ENCODE measurements at regions not wholly inside any gene's neighbourhood (a gene's known extent, or its start where the extent isn't known, plus 50 kb on each side); places are given as distances from the start of the nearest gene placed in this dataset.
"Not testable (repeated sequence)": the region's sequence is repeated elsewhere in the genome, so short reads cannot be mapped to it uniquely, and the experiment has no call there.

GRCh38 chr1:217137210-217137881 lies 414.1 kb upstream of the ESRRG start:
- DNase-seq (ENCODE audit: low spot score): peak; percentile 29

- peak; percentile 4 for DNase-seq (ENCODE audit: low spot score)
These were observed 413.6 kb upstream of the ESRRG start for GRCh38 chr1:217136895-217137205.

DNA sequence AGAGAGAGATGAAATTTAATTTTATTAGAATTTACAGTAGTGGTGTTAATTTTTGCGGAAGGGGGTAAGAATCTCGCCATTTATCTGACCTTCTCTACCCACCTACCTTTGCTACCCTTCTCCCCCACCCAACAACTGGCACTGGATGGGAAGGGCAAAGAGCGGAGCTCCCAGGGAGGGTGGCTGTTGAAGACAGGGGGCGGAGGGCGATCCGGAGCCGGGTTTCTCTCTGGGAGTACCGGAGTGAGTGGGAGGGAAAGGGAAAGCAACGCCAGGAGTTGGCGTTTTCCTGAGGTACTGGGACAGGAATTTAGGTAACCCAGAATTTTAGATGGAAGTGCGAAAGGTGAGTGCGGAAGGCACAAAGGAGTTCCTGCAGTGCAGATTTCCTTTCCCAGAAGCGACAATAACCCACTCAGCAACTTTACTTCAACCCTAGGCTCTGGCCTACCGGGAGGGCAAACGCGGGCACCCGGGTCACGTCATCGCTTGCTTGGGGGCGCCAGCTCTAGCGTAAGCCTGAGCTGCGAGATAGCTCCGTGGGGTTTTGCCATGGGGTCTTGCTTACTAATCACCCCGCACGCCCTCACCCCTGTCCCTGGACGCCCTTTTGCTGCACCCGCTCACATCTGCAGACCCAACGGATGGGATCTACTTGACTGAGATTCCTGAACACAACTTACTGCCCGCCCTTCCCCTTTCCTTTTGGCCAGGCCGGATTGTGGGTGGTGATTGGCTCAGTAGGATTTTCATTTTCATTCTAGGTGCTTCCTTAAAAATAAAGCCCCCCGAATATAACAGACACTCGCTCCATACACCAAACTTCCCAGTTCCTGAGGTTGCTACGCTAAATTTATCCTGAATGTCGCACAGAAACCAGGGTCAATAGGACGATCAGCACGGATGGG lies 413.0 kb upstream of the ESRRG start:
- DNase-seq (ENCODE audit: low spot score): peak; percentile 20

DNA sequence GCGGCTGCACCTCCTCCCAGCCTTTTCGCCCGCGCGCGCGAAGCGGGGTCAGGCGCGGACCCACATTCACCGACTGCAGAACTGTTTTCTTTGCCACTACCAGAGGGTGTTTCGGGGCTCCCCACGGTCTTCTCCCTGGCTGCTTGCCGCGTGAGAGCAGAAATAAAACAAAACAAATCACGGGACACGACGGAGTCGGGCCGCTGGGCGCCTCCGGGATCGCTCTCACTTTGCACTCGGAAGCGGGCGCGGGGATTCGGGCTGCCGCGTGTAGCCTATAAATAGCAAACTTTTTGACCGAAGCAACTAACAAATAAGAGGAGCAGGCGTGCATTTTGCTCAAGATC lies 412.3 kb upstream of the ESRRG start:
- DNase-seq (ENCODE audit: low spot score): no peak

DNA sequence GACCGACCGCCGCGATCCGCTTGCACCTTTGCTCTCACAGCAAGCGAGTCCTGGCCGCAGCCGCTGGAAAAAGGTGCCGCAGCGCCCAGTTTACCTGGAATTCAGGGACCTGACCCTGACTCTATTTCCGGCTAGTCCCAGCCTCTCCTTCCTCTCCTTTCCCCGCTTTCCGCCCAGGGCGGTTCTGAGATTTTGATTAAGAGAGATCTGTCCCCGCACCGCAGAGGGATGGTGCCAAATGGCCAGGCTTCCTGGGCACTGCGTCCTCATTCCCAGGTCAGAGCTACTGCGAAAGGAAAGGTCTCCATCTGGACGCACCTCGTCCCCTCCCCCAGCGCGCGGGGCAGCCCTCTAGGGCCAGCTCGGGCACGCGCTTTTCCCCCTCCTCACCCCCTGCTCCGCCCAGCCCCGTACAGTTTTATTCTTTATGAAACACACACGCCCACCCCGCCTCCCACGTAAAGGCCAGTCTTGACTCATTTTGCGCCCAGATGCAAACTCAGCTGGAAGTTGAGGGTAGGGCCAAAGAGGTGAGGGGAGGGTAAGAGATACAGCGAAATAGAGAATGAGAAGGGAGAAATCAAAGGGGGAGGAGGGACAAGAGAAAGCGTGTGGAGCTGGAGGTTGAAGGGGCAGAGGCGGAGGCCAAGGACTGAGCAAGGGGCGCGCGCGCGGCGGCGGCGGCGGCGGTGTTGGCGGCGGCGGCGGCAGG lies 411.8 kb upstream of the ESRRG start:
- peak; percentile 55 for DNase-seq (ENCODE audit: low spot score)

GRCh38 chr1:217133958-217134856 lies 411.0 kb upstream of the ESRRG start:
- peak; percentile 17 for DNase-seq (ENCODE audit: low spot score)

DNA sequence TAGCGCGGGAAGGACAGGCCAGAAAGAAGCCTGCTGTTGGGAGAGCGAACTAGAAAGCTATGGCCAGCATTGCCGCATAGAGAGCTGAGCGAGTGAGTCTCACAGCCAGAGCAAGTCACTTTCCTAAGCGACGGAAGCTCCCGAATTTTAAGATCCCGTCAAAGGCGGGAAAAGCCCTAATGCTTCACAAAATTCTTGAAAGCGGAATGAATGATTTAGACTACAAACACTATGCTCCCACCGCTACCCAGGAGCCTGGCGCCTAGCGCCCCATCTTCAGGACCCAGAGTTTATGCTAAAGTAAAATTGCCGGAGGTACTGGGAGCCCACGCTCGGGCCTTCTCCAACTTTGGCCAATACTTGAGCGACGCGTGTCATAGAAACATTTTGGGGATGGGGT lies 409.9 kb upstream of the ESRRG start:
- DNase-seq (ENCODE audit: low spot score): peak; percentile 10

DNA sequence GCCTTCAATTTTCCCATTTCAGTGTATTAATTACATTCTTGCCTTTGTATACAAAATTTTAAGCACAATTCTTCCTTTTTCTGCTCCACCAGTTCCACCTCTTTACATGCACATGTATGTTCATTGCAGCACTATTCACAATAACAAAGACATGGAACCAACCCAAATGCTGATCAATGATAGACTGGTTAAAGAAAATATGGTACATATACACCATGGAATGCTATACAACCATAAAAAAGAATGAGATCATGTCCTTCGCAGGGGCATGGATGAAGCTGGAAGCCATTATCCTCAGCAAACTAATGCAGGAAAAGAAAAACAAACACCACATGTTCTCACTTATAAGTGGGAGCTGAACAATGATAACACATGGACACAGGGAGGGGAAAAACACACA lies 400.1 kb upstream of the ESRRG start:
- not testable (repeated sequence) for DNase-seq (ENCODE audit: low spot score)

GRCh38 chr1:217117973-217118465 lies 394.8 kb upstream of the ESRRG start:
- no peak for DNase-seq (ENCODE audit: low spot score)

GRCh38 chr1:217115404-217116380 lies 392.5 kb upstream of the ESRRG start:
- no peak for DNase-seq (ENCODE audit: low spot score)

DNA sequence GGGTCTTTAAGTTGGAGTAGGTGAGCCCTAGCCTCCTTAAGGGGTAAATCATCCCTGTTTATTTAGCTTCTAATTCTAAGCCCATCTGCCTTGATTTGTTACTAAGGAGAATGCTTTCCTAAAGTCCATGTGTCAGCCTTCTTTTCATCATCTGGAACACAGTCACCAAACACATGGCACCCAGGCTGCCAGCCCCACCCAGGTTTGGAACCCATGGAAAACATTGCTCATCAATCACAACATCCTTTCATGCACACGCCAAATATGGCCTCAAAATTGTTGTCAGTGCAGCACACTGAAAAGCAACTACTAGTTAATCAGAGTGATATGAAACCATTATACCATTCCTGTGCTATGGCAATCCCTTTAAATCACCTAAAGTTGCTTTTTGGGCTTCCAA lies 386.7 kb upstream of the ESRRG start:
- DNase-seq (ENCODE audit: low spot score): no peak

GRCh38 chr1:217106231-217106901 lies 383.1 kb upstream of the ESRRG start:
- DNase-seq (ENCODE audit: low spot score): no peak

GRCh38 chr1:217105437-217105836 lies 382.2 kb upstream of the ESRRG start:
- DNase-seq (ENCODE audit: low spot score): no peak

DNA sequence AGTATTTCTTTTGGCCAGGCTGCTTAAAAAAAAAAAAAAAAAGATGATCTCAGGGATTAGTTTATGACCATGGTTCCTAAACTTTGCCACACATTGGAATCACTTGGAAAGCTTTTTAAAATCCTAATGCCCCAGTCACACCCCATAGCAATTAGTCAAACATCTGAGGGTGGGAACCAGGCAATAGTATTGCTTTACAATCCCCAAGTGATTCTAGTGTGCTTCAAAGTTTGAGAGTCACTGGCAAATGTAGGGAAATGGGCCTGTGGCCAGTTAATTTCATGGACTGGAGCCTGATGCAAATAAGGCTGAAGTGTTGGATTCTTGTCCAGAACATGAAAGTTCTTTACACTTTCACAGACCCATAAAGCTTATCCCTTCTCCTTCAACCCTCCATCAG lies 374.6 kb upstream of the ESRRG start:
- no peak for DNase-seq (ENCODE audit: low spot score)

DNA sequence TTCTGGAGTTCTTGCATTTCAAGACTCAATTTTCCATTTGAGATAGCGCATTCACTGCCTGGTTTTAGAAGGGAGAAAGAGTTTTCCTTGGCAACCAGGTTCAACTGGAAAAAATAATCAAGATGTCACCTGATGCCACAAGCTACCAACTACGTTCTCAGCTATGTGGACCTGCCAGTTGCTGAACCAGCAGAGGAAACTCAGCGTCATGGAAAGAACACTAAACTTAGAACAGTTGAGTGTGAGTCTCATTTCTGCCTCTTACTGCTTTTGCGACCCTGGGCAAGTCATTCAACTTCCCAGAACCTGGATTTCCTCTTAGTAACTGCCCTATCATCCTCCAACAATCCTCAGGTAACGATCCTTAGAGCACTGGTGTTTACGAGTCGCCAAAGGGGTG lies 373.0 kb upstream of the ESRRG start:
- DNase-seq (ENCODE audit: low spot score): no peak

GRCh38 chr1:217095050-217095622 lies 371.9 kb upstream of the ESRRG start:
- no peak for DNase-seq (ENCODE audit: low spot score)

GRCh38 chr1:217091561-217091960 lies 368.3 kb upstream of the ESRRG start:
- no peak for DNase-seq (ENCODE audit: low spot score)

DNA sequence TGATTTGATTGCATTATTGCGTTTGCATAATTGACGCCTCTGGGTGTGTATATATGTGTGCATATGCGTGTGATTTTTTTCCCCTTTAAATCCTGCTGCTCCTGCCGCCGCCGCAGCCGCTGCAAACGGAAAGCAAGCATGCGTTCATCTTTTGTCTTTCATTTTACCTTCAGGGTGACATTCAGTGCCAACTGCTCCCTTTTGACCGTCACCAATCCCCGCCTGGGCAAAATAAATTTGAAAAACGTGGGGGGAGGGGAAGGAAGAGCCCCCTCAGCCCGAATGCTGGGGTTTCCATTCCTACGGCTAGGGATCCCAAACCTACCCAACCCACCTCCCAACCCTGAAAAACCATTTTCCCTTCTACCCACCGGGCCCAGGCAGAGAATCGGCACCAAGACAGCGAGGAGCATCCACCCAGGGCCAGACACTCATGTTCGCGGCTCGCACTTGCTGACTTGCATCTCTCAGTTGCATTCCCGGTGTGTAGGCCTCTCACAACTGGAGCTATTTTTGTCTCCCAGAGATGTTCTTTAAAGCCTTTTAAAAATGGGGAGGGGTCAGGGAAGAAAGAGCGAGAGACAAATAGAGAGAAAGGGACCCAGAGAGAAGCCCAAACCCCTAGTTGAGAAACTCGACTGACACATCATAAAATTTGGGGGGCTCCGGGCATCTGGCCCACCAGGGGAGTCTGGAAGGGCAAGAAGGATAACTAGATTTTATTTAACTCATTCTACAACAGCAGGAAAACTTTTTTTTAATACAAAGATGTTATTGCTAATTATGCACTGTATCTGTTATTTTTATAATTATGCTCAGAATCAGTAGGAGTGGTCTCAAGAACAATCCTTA lies 367.1 kb upstream of the ESRRG start:
- DNase-seq (ENCODE audit: low spot score): no peak
